Sigmoid colon (tissue), 3 donors: ENCODE measurements at regions not wholly inside any gene's neighbourhood (a gene's known extent, or its start where the extent isn't known, plus 50 kb on each side); places are given as distances from the start of the nearest gene placed in this dataset.

ENCODE experiments used
- POLR2A ChIP-seq, 2 donors: fragments of 450-650 bp; IDR thresholded peaks; one replicate each; pipeline ENCODE4 v1.6.1; 2016; ENCODE audit warnings: antibody characterized with exemption in 2 of 2, mild to moderate bottlenecking in 2 of 2, moderate library complexity in 2 of 2
- TF ChIP-seq, protein P1 (sequence below), 4 experiments: fragments of 450-650 bp in 3 of 4; fragments of 200-600 bp in 1 of 4; IDR thresholded peaks; one replicate each; pipeline ENCODE4 v1.5.1; 2016 to 2019; ENCODE audit warnings: antibody characterized with exemption in 4 of 4, mild to moderate bottlenecking in 3 of 4, moderate library complexity in 2 of 4

DNA sequence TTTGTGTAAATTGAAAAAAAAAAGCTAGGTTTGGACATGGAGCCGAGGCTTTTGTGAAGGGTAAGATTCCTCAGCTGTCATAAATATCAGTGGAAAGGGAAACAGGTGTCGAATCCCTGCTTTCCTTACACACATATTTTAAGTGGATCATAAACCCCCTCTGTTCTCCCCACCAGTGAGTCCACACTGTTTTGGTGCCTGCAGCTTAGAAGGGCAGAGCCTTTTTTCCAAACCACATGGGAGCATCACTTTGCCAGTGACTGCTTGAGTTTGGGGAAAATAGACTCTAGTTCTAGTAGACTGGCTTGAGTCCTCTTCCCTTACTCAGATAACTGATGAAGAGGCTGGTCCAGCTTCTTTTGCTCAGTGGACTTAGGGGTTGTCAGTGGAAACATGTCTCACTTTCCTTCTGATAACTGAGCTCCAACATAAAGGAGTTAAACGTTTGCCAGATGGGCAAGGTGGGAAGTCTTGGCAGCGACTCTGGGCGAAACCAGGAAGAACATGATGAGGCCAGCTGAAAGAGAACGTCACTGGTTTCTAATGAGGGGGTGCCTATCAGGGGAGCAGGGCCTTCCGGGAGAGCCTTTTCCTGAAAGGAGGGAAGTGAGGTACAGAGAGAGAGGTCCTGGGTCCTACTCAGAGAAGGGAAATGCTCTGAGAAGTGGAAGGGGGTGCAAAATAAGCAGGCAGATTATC lies 168.1 kb upstream of the PARP11 start:
- TF ChIP-seq, protein P1, sequence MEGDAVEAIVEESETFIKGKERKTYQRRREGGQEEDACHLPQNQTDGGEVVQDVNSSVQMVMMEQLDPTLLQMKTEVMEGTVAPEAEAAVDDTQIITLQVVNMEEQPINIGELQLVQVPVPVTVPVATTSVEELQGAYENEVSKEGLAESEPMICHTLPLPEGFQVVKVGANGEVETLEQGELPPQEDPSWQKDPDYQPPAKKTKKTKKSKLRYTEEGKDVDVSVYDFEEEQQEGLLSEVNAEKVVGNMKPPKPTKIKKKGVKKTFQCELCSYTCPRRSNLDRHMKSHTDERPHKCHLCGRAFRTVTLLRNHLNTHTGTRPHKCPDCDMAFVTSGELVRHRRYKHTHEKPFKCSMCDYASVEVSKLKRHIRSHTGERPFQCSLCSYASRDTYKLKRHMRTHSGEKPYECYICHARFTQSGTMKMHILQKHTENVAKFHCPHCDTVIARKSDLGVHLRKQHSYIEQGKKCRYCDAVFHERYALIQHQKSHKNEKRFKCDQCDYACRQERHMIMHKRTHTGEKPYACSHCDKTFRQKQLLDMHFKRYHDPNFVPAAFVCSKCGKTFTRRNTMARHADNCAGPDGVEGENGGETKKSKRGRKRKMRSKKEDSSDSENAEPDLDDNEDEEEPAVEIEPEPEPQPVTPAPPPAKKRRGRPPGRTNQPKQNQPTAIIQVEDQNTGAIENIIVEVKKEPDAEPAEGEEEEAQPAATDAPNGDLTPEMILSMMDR (IDR thresholded peaks at IDR 0.05): no peak
- no peak for TF ChIP-seq POLR2A (IDR thresholded peaks at IDR 0.05)
